Neural cell (in vitro differentiated cells): ENCODE measurements at regions not wholly inside any gene's neighbourhood (a gene's known extent, or its start where the extent isn't known, plus 50 kb on each side); places are given as distances from the start of the nearest gene placed in this dataset.
A peak's percentile ranks its signal among the peaks of the same experiment; 100 is the strongest.

Experiments
- H2AFZ ChIP-seq: fragments of 200-600, 300-800 bp; sonication (generic), shearing (Covaris generic); 2 replicates; pipeline ENCODE4 v1.6.0; 2014; ENCODE audit warnings: low read depth, mild to moderate bottlenecking, antibody characterized with exemption, low read length, moderate library complexity
- H3F3A ChIP-seq: fragments of 200-600 bp; shearing (Covaris generic); 2 replicates; pipeline ENCODE4 v1.6.1; 2016; ENCODE audit warnings: mild to moderate bottlenecking, moderate library complexity, mixed read lengths, antibody characterized with exemption, low read length; ENCODE audit not compliant: insufficient read depth, poor library complexity, severe bottlenecking
- H3K27ac ChIP-seq: fragments of 200-600, 300-800 bp; sonication (generic), shearing (Covaris generic); 2 replicates; pipeline ENCODE4 v1.5.1; 2014; ENCODE audit warnings: mild to moderate bottlenecking, low read length, moderate library complexity
- H3K27me3 ChIP-seq: fragments of 300-800, 200-600 bp; sonication (generic), shearing (Covaris generic); 2 replicates; pipeline ENCODE4 v1.6.0; 2014; ENCODE audit warnings: mild to moderate bottlenecking, low read depth, low read length, moderate library complexity; ENCODE audit not compliant: insufficient read depth
- H3K36me3 ChIP-seq: fragments of 300-800, 200-600 bp; sonication (generic), shearing (Covaris generic); 2 replicates; pipeline ENCODE4 v1.5.1; 2014; ENCODE audit warnings: mild to moderate bottlenecking, antibody characterized with exemption, low read length, moderate library complexity; ENCODE audit not compliant: insufficient read depth
- H3K4me2 ChIP-seq: fragments of 300-800, 200-600 bp; sonication (generic), shearing (Covaris generic); 2 replicates; pipeline ENCODE4 v1.6.0; 2014; ENCODE audit warnings: mild to moderate bottlenecking, low read length
- H3K4me3 ChIP-seq: fragments of 300-800, 200-600 bp; sonication (generic), shearing (Covaris generic); 2 replicates; pipeline ENCODE4 v1.5.1; 2014; ENCODE audit warnings: mild to moderate bottlenecking, low read length, moderate library complexity
- H3K79me2 ChIP-seq: fragments of 200-600 bp; shearing (Covaris generic); replicated peaks from 2 replicates; pipeline ENCODE4 v1.6.0; 2014; ENCODE audit warnings: mild to moderate bottlenecking, low read length, moderate library complexity; ENCODE audit not compliant: insufficient read depth
- H3K9ac ChIP-seq: fragments of 300-800, 200-600 bp; sonication (generic), shearing (Covaris generic); 2 replicates; pipeline ENCODE4 v1.6.1; 2016; ENCODE audit warnings: mild to moderate bottlenecking, low read length, mixed read lengths
- H3K9me2 ChIP-seq: fragments of 200-600 bp; shearing (Covaris generic); 2 replicates; pipeline ENCODE4 v1.6.1; 2016; ENCODE audit warnings: mild to moderate bottlenecking, low read length, mixed read lengths; ENCODE audit not compliant: insufficient read depth
- H3K9me3 ChIP-seq: fragments of 200-600, 300-800 bp; sonication (generic), shearing (Covaris generic); 2 replicates; pipeline ENCODE4 v1.6.1; 2016; ENCODE audit warnings: mild to moderate bottlenecking, mixed run types, low read length, moderate library complexity, mixed read lengths
- H4K20me1 ChIP-seq: fragments of 200-600 bp; shearing (Covaris generic); 2 replicates; pipeline ENCODE4 v1.6.1; 2016; ENCODE audit warnings: mild to moderate bottlenecking, mixed run types; ENCODE audit not compliant: insufficient read depth
- EP300 ChIP-seq: fragments of 450-650 bp; conservative IDR thresholded peaks from 2 replicates; pipeline ENCODE4 v1.6.1; 2014; ENCODE audit warnings: antibody characterized with exemption, mild to moderate bottlenecking, moderate library complexity; ENCODE audit not compliant: poor library complexity, severe bottlenecking
- EZH2 ChIP-seq: fragments of 200-600, 300-800 bp; shearing (Covaris generic), sonication (generic); IDR thresholded peaks from 2 replicates; pipeline ENCODE4 v1.6.1; 2014; ENCODE audit warnings: antibody characterized with exemption, low read length, borderline replicate concordance, mild to moderate bottlenecking; ENCODE audit not compliant: insufficient read depth, poor library complexity, severe bottlenecking
- MXI1 ChIP-seq: fragments of 450-650 bp; conservative IDR thresholded peaks from 2 replicates; pipeline ENCODE4 v1.6.1; 2014; ENCODE audit warnings: antibody characterized with exemption, mild to moderate bottlenecking; ENCODE audit not compliant: poor library complexity, severe bottlenecking
- POLR2AphosphoS5 ChIP-seq: IDR thresholded peaks from 2 replicates; pipeline ENCODE4 v1.6.1; 2012
- RAD21 ChIP-seq: fragments of 450-650 bp; conservative IDR thresholded peaks from 2 replicates; pipeline ENCODE4 v1.6.1; 2014; ENCODE audit warnings: antibody characterized with exemption, mild to moderate bottlenecking, moderate library complexity
- REST ChIP-seq: IDR thresholded peaks from 2 replicates; pipeline ENCODE4 v1.6.1; 2012; ENCODE audit warnings: borderline replicate concordance
- SMC3 ChIP-seq: fragments of 450-650 bp; conservative IDR thresholded peaks from 2 replicates; pipeline ENCODE4 v1.6.1; 2014; ENCODE audit warnings: antibody characterized with exemption, mild to moderate bottlenecking, moderate library complexity; ENCODE audit not compliant: poor library complexity
- TAF1 ChIP-seq: IDR thresholded peaks from 2 replicates; pipeline ENCODE4 v1.6.1; 2012; ENCODE audit warnings: low read depth
- TF ChIP-seq, protein P1 (sequence below): fragments of 450-650 bp; IDR thresholded peaks from 2 replicates; pipeline ENCODE4 v1.5.1; 2014; ENCODE audit warnings: antibody characterized with exemption, mild to moderate bottlenecking, moderate library complexity; ENCODE audit not compliant: poor library complexity, severe bottlenecking

DNA sequence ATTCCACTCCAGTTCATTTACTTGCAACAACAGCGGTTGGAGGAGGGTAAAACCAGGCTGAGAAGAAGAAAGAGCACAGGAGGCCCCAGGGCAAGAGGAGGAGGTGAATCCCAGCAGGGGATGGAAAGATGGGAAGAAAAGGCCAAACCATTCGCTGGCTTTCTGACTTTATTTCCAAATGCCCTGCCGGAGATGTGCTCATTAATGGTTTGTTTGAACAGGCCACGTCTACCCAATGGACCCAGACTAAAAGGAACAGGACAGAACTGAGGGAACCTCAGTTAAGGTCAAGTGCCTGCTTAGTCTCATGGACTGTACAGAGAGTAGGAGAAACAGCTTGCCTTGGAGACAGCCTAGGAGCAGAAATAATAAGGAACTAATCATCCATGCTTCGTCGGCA is 121.6 kb upstream of the NDUFV2 start:
- no peaks in the 10 kb centered on the region for H3K27me3 ChIP-seq
- H3F3A ChIP-seq, result no peaks in the 10 kb centered on the region
- TF ChIP-seq POLR2AphosphoS5 (no peak), RAD21 (no peak), SMC3 (no peak), EZH2 (no peak), MXI1 (no peak), REST (no peak), TAF1 (no peak), EP300 (no peak)
- TF ChIP-seq, protein P1, sequence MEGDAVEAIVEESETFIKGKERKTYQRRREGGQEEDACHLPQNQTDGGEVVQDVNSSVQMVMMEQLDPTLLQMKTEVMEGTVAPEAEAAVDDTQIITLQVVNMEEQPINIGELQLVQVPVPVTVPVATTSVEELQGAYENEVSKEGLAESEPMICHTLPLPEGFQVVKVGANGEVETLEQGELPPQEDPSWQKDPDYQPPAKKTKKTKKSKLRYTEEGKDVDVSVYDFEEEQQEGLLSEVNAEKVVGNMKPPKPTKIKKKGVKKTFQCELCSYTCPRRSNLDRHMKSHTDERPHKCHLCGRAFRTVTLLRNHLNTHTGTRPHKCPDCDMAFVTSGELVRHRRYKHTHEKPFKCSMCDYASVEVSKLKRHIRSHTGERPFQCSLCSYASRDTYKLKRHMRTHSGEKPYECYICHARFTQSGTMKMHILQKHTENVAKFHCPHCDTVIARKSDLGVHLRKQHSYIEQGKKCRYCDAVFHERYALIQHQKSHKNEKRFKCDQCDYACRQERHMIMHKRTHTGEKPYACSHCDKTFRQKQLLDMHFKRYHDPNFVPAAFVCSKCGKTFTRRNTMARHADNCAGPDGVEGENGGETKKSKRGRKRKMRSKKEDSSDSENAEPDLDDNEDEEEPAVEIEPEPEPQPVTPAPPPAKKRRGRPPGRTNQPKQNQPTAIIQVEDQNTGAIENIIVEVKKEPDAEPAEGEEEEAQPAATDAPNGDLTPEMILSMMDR, result no peak
- H2AFZ ChIP-seq, result no peak overlapping the region
- no peak overlapping the region for H3K27ac ChIP-seq
- H3K9me2 ChIP-seq, result no peaks in the 10 kb centered on the region
- H3K4me3 ChIP-seq, result no peak overlapping the region
- no peaks in the 10 kb centered on the region for H3K79me2 ChIP-seq
- no peaks in the 10 kb centered on the region for H4K20me1 ChIP-seq
- no peak overlapping the region for H3K4me2 ChIP-seq
- H3K9me3 ChIP-seq, result no peaks in the 10 kb centered on the region
- no peak overlapping the region for H3K9ac ChIP-seq
- H3K36me3 ChIP-seq, result no peaks in the 10 kb centered on the region

DNA sequence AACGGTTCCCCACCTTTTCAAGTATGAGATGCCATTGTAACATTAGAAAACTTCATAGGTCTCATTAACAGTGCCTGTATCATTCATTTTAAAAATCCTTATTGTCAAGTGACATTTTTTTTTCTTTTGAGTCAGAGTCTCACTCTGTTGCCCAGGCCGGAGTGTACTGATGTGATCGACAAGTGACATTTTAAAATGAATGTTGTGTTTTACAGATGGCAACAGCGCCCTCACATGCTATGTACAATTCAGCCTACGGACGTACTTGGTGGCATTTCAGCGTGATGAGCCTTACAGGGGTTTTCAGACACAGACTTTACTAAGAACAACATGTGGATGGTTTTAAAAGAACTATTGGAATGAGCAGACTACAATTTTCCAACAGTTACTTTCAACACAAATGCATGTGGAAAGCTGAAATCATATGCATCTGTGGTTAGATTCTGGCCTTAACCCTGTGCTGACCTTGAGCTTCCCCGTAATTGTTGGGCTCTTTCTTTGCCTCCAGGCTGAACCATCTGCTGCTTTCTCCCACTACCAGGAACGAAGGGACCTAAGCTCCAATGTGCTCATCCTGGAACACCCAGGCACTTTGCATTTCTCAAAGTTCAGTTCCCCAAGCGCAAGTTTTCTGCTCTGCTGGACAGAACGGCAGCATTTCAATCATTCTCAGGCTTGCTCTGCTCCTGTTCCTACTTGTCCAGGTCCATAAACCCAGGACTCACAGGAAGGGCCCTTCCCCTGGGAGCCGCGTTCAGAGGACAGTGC is 119.9 kb upstream of the NDUFV2 start:
- Histone ChIP-seq H4K20me1 (no peaks in the 10 kb centered on the region), H2AFZ (no peak overlapping the region), H3K79me2 (no peaks in the 10 kb centered on the region), H3K9me3 (no peaks in the 10 kb centered on the region), H3K4me3 (no peak overlapping the region), H3K36me3 (no peaks in the 10 kb centered on the region), H3K27ac (no peak overlapping the region), H3K27me3 (no peaks in the 10 kb centered on the region), H3F3A (no peaks in the 10 kb centered on the region), H3K9ac (no peak overlapping the region), H3K9me2 (no peaks in the 10 kb centered on the region), H3K4me2 (no peak overlapping the region)
- TF ChIP-seq, protein P1, result peak; percentile 79
- TF ChIP-seq RAD21, result peak; percentile 81
- TF ChIP-seq SMC3, result peak; percentile 84
- TF ChIP-seq TAF1, result no peak
